SJCRH30 (cell line): ENCODE measurements at regions not wholly inside any gene's neighbourhood (a gene's known extent, or its start where the extent isn't known, plus 50 kb on each side); places are given as distances from the start of the nearest gene placed in this dataset.

Source experiments
- DNase-seq, 2 experiments: peaks; one replicate each; pipeline ENCODE4 v3.0.0-alpha.2; 2015 to 2020
- H3K27ac ChIP-seq: fragments of 250-450 bp; sonication (Bioruptor Pico); 2 replicates; pipeline ENCODE4 v1.5.1; 2020; ENCODE audit warnings: mild to moderate bottlenecking, moderate library complexity
- H3K27me3 ChIP-seq: fragments of 250-450 bp; sonication (Bioruptor Pico); 2 replicates; pipeline ENCODE4 v1.5.1; 2020; ENCODE audit warnings: mild to moderate bottlenecking, moderate library complexity
- H3K36me3 ChIP-seq: fragments of 250-450 bp; sonication (Bioruptor Pico); 2 replicates; pipeline ENCODE4 v1.5.1; 2020; ENCODE audit warnings: mild to moderate bottlenecking, moderate library complexity
- H3K4me1 ChIP-seq: fragments of 250-450 bp; sonication (Bioruptor Pico); 2 replicates; pipeline ENCODE4 v1.5.1; 2020; ENCODE audit warnings: mild to moderate bottlenecking, moderate library complexity
- H3K4me3 ChIP-seq: fragments of 250-450 bp; sonication (Bioruptor Pico); 2 replicates; pipeline ENCODE4 v1.5.1; 2020; ENCODE audit warnings: mild to moderate bottlenecking, moderate library complexity
- H3K9me3 ChIP-seq: fragments of 250-450 bp; sonication (Bioruptor Pico); replicated peaks from 2 replicates; pipeline ENCODE4 v1.5.1; 2020; ENCODE audit warnings: mild to moderate bottlenecking, moderate library complexity

GRCh38 chr2:128622955-128623620 is 304.4 kb upstream of the HS6ST1 start:
- no peak overlapping the region for H3K4me3 ChIP-seq
- H3K4me1 ChIP-seq = peaks cover 16% of the 10 kb centered on the region
- no peak overlapping the region for H3K27ac ChIP-seq
- H3K27me3 ChIP-seq = no peaks in the 10 kb centered on the region
- H3K9me3 ChIP-seq = no peaks in the 10 kb centered on the region
- no peak for DNase-seq
- H3K36me3 ChIP-seq = no peaks in the 10 kb centered on the region

- H3K27ac ChIP-seq = peak overlapping the region; percentile 29; the same call in 1 of the 2 replicates
- no peaks in the 10 kb centered on the region for H3K27me3 ChIP-seq
- H3K4me1 ChIP-seq = peaks cover 16% of the 10 kb centered on the region
- H3K4me3 ChIP-seq = no peak overlapping the region
- no peaks in the 10 kb centered on the region for H3K9me3 ChIP-seq
- peak; percentile 53 to 79 for DNase-seq
- H3K36me3 ChIP-seq = no peaks in the 10 kb centered on the region
These were observed 305.4 kb upstream of the HS6ST1 start for GRCh38 chr2:128623776-128624761.

- no peak for DNase-seq
- H3K27ac ChIP-seq = no peak overlapping the region
- peaks cover 16% of the 10 kb centered on the region for H3K4me1 ChIP-seq
- H3K9me3 ChIP-seq = no peaks in the 10 kb centered on the region
- no peaks in the 10 kb centered on the region for H3K27me3 ChIP-seq
- no peaks in the 10 kb centered on the region for H3K36me3 ChIP-seq
- no peak overlapping the region for H3K4me3 ChIP-seq
These were observed 306.3 kb upstream of the HS6ST1 start for GRCh38 chr2:128624956-128625355.

GRCh38 chr2:128625421-128625820 is 306.8 kb upstream of the HS6ST1 start:
- H3K27me3 ChIP-seq = no peaks in the 10 kb centered on the region
- no peaks in the 10 kb centered on the region for H3K36me3 ChIP-seq
- H3K27ac ChIP-seq = no peak overlapping the region
- peaks cover 16% of the 10 kb centered on the region for H3K4me1 ChIP-seq
- DNase-seq = no peak
- H3K9me3 ChIP-seq = no peaks in the 10 kb centered on the region
- H3K4me3 ChIP-seq = no peak overlapping the region

- Histone ChIP-seq H3K36me3 (no peaks in the 10 kb centered on the region), H3K9me3 (no peaks in the 10 kb centered on the region), H3K27me3 (no peaks in the 10 kb centered on the region), H3K4me3 (no peak overlapping the region), H3K27ac (no peak overlapping the region), H3K4me1 (peaks cover 16% of the 10 kb centered on the region)
- peak in 1 of 2 experiments; percentile 25 for DNase-seq
These were observed 307.5 kb upstream of the HS6ST1 start for GRCh38 chr2:128625963-128626759.

- Histone ChIP-seq H3K9me3 (no peaks in the 10 kb centered on the region), H3K27ac (no peak overlapping the region), H3K36me3 (no peaks in the 10 kb centered on the region), H3K4me3 (no peak overlapping the region), H3K4me1 (peaks cover 16% of the 10 kb centered on the region), H3K27me3 (no peaks in the 10 kb centered on the region)
- DNase-seq = no peak
These were observed 308.3 kb upstream of the HS6ST1 start for GRCh38 chr2:128626760-128627511.

GRCh38 chr2:128628206-128628605 is 309.5 kb upstream of the HS6ST1 start:
- no peaks in the 10 kb centered on the region for H3K27me3 ChIP-seq
- H3K9me3 ChIP-seq = no peaks in the 10 kb centered on the region
- peaks cover 13% of the 10 kb centered on the region for H3K4me1 ChIP-seq
- DNase-seq = no peak
- no peaks in the 10 kb centered on the region for H3K36me3 ChIP-seq
- no peak overlapping the region for H3K4me3 ChIP-seq
- H3K27ac ChIP-seq = no peak overlapping the region

GRCh38 chr2:128628996-128629395 is 310.3 kb upstream of the HS6ST1 start:
- Histone ChIP-seq H3K36me3 (no peaks in the 10 kb centered on the region), H3K27me3 (no peaks in the 10 kb centered on the region), H3K4me3 (no peak overlapping the region), H3K4me1 (peaks cover 11% of the 10 kb centered on the region), H3K27ac (no peak overlapping the region), H3K9me3 (no peaks in the 10 kb centered on the region)
- no peak for DNase-seq

GRCh38 chr2:128630974-128631697 is 312.5 kb upstream of the HS6ST1 start:
- H3K9me3 ChIP-seq = no peaks in the 10 kb centered on the region
- no peak overlapping the region for H3K4me3 ChIP-seq
- H3K27me3 ChIP-seq = no peaks in the 10 kb centered on the region
- H3K27ac ChIP-seq = no peak overlapping the region
- peaks cover 5% of the 10 kb centered on the region; the same call in 1 of the 2 replicates for H3K4me1 ChIP-seq
- H3K36me3 ChIP-seq = no peaks in the 10 kb centered on the region
- no peak for DNase-seq

- Histone ChIP-seq H3K27me3 (no peaks in the 10 kb centered on the region), H3K9me3 (no peaks in the 10 kb centered on the region), H3K36me3 (no peaks in the 10 kb centered on the region), H3K4me3 (no peak overlapping the region), H3K27ac (no peak overlapping the region), H3K4me1 (peaks cover 5% of the 10 kb centered on the region; the same call in 1 of the 2 replicates)
- no peak for DNase-seq
These were observed 313.2 kb upstream of the HS6ST1 start for GRCh38 chr2:128631698-128632500.

- no peak for DNase-seq
- H3K36me3 ChIP-seq = no peaks in the 10 kb centered on the region
- no peak overlapping the region for H3K27ac ChIP-seq
- H3K4me1 ChIP-seq = peaks cover 6% of the 10 kb centered on the region; the same call in 1 of the 2 replicates
- H3K4me3 ChIP-seq = no peak overlapping the region
- H3K9me3 ChIP-seq = no peaks in the 10 kb centered on the region
- H3K27me3 ChIP-seq = no peaks in the 10 kb centered on the region
These were observed 313.8 kb upstream of the HS6ST1 start for GRCh38 chr2:128632501-128632800.

GRCh38 chr2:128633501-128633900 is 314.8 kb upstream of the HS6ST1 start:
- H3K9me3 ChIP-seq = no peaks in the 10 kb centered on the region
- no peak overlapping the region for H3K27ac ChIP-seq
- H3K27me3 ChIP-seq = no peaks in the 10 kb centered on the region
- no peaks in the 10 kb centered on the region for H3K36me3 ChIP-seq
- DNase-seq = no peak
- peaks cover 17% of the 10 kb centered on the region for H3K4me1 ChIP-seq
- no peak overlapping the region for H3K4me3 ChIP-seq

GRCh38 chr2:128635361-128635900 is 316.8 kb upstream of the HS6ST1 start:
- no peaks in the 10 kb centered on the region for H3K27me3 ChIP-seq
- DNase-seq = no peak
- H3K27ac ChIP-seq = no peak overlapping the region
- H3K4me1 ChIP-seq = peaks cover 31% of the 10 kb centered on the region
- no peaks in the 10 kb centered on the region for H3K36me3 ChIP-seq
- no peak overlapping the region for H3K4me3 ChIP-seq
- H3K9me3 ChIP-seq = no peaks in the 10 kb centered on the region
